ENCODE measurements at regions not wholly inside any gene's neighbourhood (a gene's known extent, or its start where the extent isn't known, plus 50 kb on each side); places are given as distances from the start of the nearest gene placed in this dataset.

DNA sequence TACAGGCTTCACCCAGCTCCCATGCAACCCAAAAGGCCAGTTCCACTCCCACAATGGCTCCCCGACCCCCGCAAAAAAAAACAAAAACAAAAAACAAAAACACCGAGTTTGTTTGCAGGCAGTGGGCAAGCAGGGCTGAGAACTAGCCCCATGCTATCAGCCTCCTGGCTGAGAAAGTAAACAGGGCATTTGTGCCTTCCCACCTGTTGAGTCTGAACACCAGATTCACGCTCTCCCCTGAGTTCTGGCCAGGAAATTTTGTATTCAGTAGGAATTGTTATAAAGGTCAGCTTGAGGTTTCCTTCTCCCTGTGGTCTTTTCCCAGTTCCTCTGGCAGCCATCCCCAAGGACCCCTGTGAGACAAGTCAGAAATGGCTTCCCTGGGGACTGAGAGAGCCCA, 1066.5 kb downstream of the GLUD2 start (continued):
- TF ChIP-seq TAF1 (IDR thresholded peaks at IDR 0.05; ENCODE audit: borderline replicate concordance, low read depth, low read length) (no peak), STAT1 (conservative IDR thresholded peaks at IDR 0.05) (no peak), MTA2 (IDR thresholded peaks at IDR 0.05; ENCODE audit: low read depth) (no peak), RELA (IDR thresholded peaks at IDR 0.05; ENCODE audit: borderline replicate concordance, partially characterized antibody) (no peak), FOXK2 (IDR thresholded peaks at IDR 0.05) (no peak), MTA3 (IDR thresholded peaks at IDR 0.05; ENCODE audit: borderline replicate concordance, low read length) (no peak), YY1 (IDR thresholded peaks at IDR 0.05; ENCODE audit: low read depth, low read length) (no peak), RUNX3 (IDR thresholded peaks at IDR 0.05; ENCODE audit: low read length) (no peak), TCF12 (IDR thresholded peaks at IDR 0.05; ENCODE audit: low read depth, low read length) (no peak), NFYA (IDR thresholded peaks at IDR 0.05; ENCODE audit: borderline replicate concordance, low read depth, low read length) (no peak), CEBPB (IDR thresholded peaks at IDR 0.05; ENCODE audit: borderline replicate concordance in 1 of 2, low read depth in 2 of 2, low read length in 2 of 2) (no peak), NBN (IDR thresholded peaks at IDR 0.05) (no peak)
- TF ChIP-seq, protein P1, sequence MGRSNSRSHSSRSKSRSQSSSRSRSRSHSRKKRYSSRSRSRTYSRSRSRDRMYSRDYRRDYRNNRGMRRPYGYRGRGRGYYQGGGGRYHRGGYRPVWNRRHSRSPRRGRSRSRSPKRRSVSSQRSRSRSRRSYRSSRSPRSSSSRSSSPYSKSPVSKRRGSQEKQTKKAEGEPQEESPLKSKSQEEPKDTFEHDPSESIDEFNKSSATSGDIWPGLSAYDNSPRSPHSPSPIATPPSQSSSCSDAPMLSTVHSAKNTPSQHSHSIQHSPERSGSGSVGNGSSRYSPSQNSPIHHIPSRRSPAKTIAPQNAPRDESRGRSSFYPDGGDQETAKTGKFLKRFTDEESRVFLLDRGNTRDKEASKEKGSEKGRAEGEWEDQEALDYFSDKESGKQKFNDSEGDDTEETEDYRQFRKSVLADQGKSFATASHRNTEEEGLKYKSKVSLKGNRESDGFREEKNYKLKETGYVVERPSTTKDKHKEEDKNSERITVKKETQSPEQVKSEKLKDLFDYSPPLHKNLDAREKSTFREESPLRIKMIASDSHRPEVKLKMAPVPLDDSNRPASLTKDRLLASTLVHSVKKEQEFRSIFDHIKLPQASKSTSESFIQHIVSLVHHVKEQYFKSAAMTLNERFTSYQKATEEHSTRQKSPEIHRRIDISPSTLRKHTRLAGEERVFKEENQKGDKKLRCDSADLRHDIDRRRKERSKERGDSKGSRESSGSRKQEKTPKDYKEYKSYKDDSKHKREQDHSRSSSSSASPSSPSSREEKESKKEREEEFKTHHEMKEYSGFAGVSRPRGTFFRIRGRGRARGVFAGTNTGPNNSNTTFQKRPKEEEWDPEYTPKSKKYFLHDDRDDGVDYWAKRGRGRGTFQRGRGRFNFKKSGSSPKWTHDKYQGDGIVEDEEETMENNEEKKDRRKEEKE (IDR thresholded peaks at IDR 0.05): no peak
- TF ChIP-seq, protein P2, sequence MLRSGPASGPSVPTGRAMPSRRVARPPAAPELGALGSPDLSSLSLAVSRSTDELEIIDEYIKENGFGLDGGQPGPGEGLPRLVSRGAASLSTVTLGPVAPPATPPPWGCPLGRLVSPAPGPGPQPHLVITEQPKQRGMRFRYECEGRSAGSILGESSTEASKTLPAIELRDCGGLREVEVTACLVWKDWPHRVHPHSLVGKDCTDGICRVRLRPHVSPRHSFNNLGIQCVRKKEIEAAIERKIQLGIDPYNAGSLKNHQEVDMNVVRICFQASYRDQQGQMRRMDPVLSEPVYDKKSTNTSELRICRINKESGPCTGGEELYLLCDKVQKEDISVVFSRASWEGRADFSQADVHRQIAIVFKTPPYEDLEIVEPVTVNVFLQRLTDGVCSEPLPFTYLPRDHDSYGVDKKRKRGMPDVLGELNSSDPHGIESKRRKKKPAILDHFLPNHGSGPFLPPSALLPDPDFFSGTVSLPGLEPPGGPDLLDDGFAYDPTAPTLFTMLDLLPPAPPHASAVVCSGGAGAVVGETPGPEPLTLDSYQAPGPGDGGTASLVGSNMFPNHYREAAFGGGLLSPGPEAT (IDR thresholded peaks at IDR 0.05; ENCODE audit: low read depth): no peak
- TF ChIP-seq, protein P3, sequence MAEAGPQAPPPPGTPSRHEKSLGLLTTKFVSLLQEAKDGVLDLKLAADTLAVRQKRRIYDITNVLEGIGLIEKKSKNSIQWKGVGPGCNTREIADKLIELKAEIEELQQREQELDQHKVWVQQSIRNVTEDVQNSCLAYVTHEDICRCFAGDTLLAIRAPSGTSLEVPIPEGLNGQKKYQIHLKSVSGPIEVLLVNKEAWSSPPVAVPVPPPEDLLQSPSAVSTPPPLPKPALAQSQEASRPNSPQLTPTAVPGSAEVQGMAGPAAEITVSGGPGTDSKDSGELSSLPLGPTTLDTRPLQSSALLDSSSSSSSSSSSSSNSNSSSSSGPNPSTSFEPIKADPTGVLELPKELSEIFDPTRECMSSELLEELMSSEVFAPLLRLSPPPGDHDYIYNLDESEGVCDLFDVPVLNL (IDR thresholded peaks at IDR 0.05; ENCODE audit: low read depth, low read length): no peak

All from GM12878 (cell line).